ENCODE measurements at regions not wholly inside any gene's neighbourhood (a gene's known extent, or its start where the extent isn't known, plus 50 kb on each side); places are given as distances from the start of the nearest gene placed in this dataset.

DNA sequence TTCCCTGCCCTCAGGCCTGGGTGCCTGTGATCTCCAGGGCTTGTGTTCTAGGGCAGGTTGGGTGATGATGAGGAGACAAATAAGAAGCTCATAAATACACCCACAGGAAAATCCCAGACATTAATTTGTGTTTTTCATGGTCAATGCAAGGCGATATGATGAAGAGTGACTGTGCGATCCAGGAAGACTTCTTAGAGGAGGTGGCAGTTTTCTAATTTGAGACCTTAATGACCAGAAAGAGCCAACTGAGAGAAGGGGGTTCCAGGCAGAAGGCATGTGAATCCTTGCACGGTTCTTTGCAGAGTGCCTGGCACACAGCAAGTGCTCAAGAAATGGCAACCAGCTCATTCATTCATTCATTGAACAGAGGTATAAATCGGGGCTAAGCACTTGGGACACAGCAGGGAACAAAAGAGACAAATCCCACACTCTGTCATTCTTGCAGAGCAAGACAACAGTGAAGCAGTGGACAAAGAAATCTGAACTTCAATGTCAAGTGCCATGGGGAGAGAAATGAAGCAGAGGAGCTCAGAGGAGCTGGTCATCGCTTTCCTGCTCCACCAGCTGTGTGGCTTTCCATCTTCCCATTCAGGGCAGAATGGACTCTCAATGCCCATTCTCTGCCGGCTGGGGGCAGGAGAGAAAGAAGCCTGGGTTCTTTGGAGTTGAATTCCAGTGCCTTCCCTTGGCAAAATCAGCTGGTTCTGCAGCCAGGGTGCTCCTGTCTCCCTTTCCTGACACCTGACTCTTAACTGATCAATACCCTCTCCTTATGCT lies 128.3 kb downstream of the AACS start:
- DNase-seq, result peak in 3 of 14 donors; percentile 2 to 7 (median 4)

GRCh38 chr12:125194163-125194773 lies 129.0 kb downstream of the AACS start:
- DNase-seq, result peak in 4 of 14 donors; percentile 3 to 28 (median 8)

DNA sequence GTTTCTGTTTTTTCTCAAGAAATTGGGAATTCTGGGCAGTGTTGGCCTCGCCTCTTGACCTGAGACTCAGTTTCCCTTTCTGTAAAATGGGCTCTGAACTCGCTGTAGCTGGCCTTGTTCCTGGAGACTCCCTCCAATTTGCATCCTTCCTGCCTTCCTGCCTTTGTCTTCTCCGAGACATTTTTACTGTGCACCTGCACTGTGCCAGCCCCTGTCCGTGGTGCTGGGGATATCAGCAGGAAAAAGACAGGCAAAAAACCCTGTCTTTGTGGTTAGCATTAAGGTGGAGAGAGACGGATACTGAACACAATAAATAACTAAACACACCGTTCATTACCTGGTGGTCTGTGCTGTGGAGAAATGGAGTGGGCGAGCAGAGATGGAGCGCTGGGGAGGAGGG lies 129.8 kb downstream of the AACS start:
- DNase-seq, result no peak

DNA sequence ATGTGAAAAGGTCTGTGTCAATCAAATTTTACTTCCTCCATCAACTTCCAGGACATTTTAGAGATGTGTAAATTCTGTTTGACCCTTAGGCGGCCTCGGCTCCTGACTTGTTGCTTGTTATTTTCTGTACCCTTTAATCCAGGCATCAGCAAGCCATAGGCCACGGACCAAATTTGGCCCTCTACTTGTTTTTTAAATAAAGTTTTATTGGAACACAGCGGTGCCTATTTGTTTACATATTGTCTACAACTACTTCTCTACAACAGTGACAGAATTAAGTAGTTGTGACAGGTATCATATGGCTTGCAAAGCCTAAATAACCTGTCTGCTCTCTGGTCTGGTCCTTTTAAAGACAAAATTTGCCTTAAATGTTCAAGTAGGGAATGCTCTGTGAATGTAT lies 132.1 kb downstream of the AACS start:
- DNase-seq, result no peak

GRCh38 chr12:125198652-125199051 lies 133.4 kb downstream of the AACS start:
- DNase-seq, result no peak

- no peak for DNase-seq
These were observed 135.9 kb downstream of the AACS start for GRCh38 chr12:125201090-125201489.

- no peak for DNase-seq
These were observed 136.7 kb downstream of the AACS start for GRCh38 chr12:125201940-125202339.

GRCh38 chr12:125202421-125202820 lies 137.2 kb downstream of the AACS start:
- no peak for DNase-seq

DNA sequence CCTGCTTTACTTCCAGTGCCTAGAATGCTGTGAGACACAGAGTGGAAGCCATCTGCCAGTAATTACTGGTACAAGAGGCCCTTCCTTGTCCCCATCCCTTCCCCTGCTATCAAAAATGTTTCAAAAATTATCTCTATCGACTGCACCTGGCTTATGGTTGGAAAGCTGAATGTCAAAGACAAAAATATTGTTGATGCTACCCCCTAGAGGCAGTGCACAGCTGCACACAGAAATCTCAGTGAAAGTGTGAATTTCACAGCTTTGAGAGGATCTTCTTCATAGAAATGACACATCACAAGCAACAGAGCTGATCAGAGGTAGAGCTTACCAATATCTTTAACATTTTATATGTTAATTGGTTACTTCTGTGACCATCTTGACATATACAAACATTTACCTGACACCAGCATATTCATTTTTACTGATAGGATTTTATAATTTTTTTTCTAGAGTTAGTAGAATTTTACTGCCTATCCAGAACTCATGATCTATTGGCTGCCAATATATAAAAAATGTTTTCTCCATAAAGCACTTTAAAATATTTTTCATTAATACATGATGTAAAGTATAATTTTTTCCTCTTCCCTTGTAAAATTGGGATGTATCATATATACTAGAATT lies 138.0 kb downstream of the AACS start:
- no peak for DNase-seq

DNA sequence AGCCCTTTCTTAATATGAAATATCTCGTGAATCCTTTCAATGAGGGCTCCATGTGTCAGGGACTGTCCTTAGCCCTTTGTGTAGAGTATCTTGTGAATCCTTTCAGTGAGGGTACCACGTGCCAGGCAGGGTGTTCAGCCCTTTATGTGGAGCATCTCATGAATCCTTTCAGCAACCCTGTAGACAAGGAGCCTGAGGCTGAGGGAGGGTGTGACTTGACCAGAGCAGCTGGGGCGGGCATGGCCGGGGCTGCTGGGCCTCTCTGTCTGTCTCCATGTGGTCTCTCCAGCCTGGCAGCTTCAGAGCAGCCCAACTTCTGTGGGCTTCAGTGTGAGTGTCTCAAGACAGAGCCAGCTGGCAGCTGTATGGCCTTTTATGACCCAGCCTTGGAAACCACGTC lies 140.2 kb downstream of the AACS start:
- DNase-seq, result no peak

DNA sequence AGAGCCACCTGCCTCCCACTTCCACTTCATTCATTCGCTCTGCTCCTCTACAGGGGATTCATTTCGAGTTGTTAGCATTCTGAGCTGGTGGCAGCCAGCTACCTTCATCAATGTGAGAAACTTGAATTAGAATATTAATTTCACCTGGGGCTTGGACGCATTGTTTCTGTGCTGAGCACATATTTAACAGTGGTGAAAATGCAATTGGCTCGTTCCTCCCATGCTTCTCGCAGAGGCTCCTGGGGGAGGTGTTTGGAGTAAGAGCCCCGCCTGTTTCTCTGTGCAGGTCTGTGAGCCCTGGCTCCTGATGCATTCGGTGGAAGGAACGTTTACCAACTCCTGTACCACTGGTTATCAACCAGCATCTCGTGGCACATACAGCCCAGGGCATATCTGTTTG lies 141.5 kb downstream of the AACS start:
- no peak for DNase-seq

DNA sequence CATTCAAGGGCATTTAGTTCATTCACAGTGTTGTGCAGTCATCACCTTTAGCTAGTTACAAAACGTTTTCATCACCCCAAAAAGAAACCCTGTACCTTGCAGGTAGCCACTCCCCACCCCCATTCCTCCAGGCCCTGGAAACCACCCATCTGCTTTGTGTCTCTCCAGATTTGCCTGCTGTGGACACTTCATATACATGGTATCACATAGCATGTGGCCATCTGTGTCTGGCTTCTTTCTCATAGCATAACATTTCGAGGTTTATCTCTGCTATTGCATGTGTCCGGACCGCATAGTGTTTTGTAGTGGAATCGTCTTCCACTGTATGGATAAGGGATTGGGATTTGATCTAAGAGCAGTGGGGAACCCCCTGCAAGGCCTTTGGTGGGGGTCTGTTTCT lies 143.1 kb downstream of the AACS start:
- DNase-seq, result no peak

GRCh38 chr12:125208942-125209341 lies 143.7 kb downstream of the AACS start:
- DNase-seq, result no peak

DNA sequence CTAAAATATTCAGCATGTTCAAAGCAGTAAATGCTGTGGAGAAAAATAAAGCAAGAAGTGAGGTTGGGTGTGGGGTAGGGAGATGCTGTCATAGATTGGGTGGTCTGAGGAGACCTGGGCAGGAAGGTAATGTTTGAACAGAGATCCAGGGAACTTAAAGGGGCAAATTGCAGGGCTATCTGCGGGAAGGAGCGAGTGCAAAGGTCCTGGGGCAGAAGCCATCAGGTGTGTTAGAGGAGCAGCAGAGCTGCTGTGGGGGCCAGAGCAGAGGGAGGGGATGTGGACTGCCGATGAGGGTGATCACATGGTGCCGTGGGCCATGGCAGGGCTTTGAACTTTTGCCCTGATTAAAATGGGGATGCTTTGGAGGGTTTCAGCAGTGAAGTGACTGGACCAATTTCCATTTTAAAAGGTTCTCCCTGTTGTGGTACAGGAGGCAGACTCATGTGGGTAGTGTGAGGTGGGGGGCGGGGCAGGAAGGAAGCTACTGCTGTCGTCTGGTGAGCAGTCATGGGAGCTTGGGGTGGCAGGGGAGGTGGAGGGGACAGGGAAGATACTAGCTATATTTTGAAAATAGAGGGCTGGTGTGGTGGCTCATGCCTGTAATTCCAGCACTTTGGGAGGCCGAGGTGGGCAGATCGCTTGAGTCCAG lies 145.0 kb downstream of the AACS start:
- DNase-seq, result no peak

DNA sequence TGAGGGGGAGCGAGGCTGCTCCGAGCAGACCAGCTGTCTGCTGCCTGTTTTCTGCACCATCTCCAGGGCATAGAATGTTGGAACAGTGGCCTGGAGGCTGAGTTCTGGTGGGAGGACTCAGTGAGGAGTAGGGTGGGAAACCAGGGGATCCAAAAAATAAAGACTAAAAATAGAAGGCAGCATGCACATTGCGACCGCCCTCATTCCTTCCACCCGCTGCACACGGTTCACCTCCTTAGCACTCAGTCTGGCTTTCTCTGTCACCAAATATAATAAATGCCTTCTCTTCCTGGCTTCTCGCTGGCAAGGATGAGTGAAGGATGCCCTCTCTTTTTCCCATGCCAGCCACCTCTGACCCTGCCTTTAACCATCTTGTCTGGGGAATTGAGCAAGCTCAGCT lies 146.2 kb downstream of the AACS start:
- DNase-seq, result no peak

- no peak for DNase-seq
These were observed 149.1 kb downstream of the AACS start for GRCh38 chr12:125214289-125214688.

DNA sequence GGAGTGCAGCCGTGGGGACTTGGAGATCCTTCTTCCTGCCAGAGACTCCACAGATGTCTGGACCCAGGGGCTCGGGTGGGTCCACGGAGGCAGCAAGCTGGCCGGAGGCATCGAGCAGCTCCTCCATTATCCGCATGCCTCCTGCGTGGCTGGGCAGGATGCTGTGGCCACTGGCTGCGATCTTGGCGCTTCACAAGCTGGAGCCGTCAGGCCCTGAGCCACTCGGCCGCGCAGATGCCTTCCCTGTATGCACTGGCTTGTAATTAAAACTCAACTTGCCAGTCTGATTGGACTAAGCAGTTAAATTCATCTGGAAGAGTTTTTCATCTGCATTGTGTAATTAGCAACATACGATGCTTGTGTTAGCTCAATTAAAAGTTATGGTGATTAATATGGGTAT lies 151.5 kb downstream of the AACS start:
- DNase-seq, result no peak

DNA sequence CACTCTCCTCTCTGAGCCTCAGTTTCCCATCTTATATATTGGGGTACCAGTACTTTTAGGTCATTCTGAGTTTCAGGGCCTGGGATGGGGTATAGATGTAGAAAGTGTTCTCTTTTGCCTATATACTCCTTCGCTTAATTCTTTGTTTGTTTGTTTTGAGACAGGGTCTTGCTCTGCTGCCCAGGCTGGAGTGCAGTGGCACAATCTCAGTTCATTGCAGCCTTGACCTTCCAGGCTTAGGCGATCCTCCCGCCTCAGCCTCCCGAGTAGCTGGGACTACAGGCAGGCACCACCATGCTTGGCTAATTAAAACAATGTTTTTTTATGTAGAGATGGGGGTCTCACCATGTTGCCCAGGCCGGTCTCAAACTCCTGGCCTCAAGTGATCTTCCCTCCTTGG lies 152.1 kb downstream of the AACS start:
- DNase-seq, result no peak

DNA sequence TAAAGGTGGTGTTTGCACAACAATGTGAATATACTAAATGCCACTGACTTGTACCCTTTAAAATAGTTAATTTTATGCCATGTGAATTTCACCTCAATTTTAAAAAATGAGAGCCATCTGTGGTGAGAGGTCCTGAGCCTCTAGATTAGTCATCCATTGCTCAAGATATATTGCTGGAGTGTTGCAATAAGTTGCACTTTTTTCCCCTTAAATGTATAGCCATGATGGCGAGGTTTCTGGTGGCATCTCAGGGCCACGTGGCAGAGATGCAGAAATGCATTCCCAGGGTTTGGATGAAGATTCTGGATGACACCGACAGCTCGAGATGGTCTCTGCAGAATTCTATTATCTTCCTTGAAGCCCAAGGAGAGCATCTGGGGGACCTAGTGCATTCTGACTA lies 153.7 kb downstream of the AACS start:
- no peak for DNase-seq

GRCh38 chr12:125220404-125221273 lies 155.4 kb downstream of the AACS start:
- DNase-seq, result no peak

GRCh38 chr12:125221602-125222001 lies 156.4 kb downstream of the AACS start:
- no peak for DNase-seq

DNA sequence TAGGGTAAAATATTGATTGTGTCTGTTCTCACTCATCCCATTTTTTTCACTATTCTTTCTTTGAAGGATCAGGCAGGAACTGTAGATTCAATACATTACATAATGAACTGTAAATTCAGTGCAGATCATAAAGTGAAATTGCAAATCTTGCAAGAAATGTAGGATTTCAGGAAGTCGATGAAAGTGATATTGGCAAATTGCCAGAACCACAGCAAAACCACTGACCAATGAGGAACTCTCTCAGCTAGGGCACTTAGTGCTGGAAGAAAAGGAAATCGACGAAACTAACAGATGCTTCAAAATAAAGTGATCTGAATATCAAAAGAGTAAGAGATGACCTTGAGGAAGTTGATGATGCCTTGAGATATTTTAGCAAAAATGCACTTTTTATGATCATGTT lies 157.6 kb downstream of the AACS start:
- DNase-seq, result no peak

Measured in C1 segment of cervical spinal cord (tissue), 14 donors.